ENCODE measurements at regions not wholly inside any gene's neighbourhood (a gene's known extent, or its start where the extent isn't known, plus 50 kb on each side); places are given as distances from the start of the nearest gene placed in this dataset.

DNA sequence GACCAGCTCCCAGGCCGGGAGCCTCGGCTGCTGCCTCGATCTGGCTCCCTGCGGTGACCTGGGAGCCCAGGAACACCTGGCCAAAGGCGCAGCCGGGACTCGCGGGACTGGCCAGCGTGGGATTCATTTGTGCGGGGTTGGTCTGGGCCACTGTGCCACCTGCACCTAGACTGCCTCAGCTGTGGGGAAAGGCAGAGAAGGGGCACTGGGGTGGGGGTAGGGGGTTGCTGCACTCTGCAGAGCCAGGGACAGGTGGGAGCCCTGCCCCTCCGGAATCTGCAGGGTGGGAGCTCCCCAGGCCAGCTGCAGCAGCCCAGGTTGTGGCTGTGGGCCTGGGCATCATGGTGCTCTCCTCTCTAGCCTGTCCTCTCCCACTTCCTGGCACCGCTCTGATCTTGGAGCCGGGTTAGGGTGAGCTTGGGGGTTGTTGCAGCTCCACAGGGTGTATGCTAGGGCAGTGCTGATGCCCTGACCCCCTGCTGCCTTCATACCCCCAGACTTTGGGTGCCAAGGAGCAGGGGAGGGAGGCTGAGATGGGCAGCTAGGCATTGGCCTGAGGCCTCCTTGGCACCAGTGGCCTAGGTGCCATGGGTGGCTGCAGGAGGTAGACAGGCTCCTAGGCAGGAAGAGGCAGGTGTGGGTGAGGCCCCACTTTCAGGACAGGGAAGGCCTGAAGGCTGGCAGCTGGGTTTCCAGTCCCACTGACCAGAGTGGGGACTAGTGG lies 57.5 kb upstream of the ETV3 start:
- Mint-ChIP-seq H3K4me1 (peaks cover 13% of the 10 kb centered on the region; the same call in 2 of the 3 replicates), H3K36me3 (ENCODE audit: low read depth) (no peaks in the 10 kb centered on the region; the same call in 2 of the 3 replicates), H3K27me3 (ENCODE audit: insufficient read depth, low read depth, poor library complexity) (peaks cover 3% of the 10 kb centered on the region), H3K4me3 (no peak overlapping the region), H3K9me3 (no peaks in the 10 kb centered on the region; the same call in 2 of the 3 replicates), H3K27ac (no peak overlapping the region)
- no peaks in the 10 kb centered on the region; the same call in 1 of the 2 replicates for H3K4me1 ChIP-seq (ENCODE audit: insufficient read depth)
- no peaks in the 10 kb centered on the region for H4K20me1 ChIP-seq (replicated peaks; ENCODE audit: insufficient read depth)
- H2AFZ ChIP-seq, result peak overlapping the region; percentile 88
- H3K4me2 ChIP-seq, result peak overlapping the region; percentile 84
- ATAC-seq (peak; percentile 27), DNase-seq (ENCODE audit: low spot score) (no peak)
- H3K27me3 ChIP-seq (ENCODE audit: insufficient read depth), result peaks cover 23% of the 10 kb centered on the region
- H3K9me2 ChIP-seq (ENCODE audit: insufficient read depth), result 0 out of 2 replicates have a peak, but pooled peaks cover 2% of the 10 kb centered on the region
- no peak overlapping the region for H3K27ac ChIP-seq (ENCODE audit: low read depth)
- TF ChIP-seq EZH2 (IDR thresholded peaks at IDR 0.05; ENCODE audit: low read depth, unreplicated experiment) (no peak), NANOG (IDR thresholded peaks at IDR 0.05; ENCODE audit: borderline replicate concordance) (no peak), JUNB (IDR thresholded peaks at IDR 0.05; ENCODE audit: unreplicated experiment) (no peak), ZNF114 (CRISPR knock-in tag; IDR thresholded peaks at IDR 0.05) (no peak), ZNF331 (CRISPR knock-in tag; IDR thresholded peaks at IDR 0.05; ENCODE audit: low read depth) (no peak), CREB1 (CRISPR knock-in tag; IDR thresholded peaks at IDR 0.05; ENCODE audit: low read depth) (no peak), EZH2phosphoT487 (IDR thresholded peaks at IDR 0.05; ENCODE audit: unreplicated experiment) (no peak)
- TF ChIP-seq, protein P1, sequence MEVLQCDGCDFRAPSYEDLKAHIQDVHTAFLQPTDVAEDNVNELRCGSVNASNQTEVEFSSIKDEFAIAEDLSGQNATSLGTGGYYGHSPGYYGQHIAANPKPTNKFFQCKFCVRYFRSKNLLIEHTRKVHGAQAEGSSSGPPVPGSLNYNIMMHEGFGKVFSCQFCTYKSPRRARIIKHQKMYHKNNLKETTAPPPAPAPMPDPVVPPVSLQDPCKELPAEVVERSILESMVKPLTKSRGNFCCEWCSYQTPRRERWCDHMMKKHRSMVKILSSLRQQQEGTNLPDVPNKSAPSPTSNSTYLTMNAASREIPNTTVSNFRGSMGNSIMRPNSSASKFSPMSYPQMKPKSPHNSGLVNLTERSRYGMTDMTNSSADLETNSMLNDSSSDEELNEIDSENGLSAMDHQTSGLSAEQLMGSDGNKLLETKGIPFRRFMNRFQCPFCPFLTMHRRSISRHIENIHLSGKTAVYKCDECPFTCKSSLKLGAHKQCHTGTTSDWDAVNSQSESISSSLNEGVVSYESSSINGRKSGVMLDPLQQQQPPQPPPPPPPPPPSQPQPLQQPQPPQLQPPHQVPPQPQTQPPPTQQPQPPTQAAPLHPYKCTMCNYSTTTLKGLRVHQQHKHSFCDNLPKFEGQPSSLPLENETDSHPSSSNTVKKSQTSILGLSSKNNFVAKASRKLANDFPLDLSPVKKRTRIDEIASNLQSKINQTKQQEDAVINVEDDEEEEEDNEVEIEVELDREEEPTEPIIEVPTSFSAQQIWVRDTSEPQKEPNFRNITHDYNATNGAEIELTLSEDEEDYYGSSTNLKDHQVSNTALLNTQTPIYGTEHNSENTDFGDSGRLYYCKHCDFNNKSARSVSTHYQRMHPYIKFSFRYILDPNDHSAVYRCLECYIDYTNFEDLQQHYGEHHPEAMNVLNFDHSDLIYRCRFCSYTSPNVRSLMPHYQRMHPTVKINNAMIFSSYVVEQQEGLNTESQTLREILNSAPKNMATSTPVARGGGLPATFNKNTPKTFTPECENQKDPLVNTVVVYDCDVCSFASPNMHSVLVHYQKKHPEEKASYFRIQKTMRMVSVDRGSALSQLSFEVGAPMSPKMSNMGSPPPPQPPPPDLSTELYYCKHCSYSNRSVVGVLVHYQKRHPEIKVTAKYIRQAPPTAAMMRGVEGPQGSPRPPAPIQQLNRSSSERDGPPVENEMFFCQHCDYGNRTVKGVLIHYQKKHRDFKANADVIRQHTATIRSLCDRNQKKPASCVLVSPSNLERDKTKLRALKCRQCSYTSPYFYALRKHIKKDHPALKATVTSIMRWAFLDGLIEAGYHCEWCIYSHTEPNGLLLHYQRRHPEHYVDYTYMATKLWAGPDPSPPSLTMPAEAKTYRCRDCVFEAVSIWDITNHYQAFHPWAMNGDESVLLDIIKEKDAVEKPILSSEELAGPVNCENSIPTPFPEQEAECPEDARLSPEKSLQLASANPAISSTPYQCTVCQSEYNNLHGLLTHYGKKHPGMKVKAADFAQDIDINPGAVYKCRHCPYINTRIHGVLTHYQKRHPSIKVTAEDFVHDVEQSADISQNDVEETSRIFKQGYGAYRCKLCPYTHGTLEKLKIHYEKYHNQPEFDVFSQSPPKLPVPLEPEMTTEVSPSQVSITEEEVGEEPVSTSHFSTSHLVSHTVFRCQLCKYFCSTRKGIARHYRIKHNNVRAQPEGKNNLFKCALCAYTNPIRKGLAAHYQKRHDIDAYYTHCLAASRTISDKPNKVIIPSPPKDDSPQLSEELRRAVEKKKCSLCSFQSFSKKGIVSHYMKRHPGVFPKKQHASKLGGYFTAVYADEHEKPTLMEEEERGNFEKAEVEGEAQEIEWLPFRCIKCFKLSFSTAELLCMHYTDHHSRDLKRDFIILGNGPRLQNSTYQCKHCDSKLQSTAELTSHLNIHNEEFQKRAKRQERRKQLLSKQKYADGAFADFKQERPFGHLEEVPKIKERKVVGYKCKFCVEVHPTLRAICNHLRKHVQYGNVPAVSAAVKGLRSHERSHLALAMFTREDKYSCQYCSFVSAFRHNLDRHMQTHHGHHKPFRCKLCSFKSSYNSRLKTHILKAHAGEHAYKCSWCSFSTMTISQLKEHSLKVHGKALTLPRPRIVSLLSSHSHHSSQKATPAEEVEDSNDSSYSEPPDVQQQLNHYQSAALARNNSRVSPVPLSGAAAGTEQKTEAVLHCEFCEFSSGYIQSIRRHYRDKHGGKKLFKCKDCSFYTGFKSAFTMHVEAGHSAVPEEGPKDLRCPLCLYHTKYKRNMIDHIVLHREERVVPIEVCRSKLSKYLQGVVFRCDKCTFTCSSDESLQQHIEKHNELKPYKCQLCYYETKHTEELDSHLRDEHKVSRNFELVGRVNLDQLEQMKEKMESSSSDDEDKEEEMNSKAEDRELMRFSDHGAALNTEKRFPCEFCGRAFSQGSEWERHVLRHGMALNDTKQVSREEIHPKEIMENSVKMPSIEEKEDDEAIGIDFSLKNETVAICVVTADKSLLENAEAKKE (CRISPR knock-in tag; IDR thresholded peaks at IDR 0.05), result no peak
- TF ChIP-seq, protein P2, sequence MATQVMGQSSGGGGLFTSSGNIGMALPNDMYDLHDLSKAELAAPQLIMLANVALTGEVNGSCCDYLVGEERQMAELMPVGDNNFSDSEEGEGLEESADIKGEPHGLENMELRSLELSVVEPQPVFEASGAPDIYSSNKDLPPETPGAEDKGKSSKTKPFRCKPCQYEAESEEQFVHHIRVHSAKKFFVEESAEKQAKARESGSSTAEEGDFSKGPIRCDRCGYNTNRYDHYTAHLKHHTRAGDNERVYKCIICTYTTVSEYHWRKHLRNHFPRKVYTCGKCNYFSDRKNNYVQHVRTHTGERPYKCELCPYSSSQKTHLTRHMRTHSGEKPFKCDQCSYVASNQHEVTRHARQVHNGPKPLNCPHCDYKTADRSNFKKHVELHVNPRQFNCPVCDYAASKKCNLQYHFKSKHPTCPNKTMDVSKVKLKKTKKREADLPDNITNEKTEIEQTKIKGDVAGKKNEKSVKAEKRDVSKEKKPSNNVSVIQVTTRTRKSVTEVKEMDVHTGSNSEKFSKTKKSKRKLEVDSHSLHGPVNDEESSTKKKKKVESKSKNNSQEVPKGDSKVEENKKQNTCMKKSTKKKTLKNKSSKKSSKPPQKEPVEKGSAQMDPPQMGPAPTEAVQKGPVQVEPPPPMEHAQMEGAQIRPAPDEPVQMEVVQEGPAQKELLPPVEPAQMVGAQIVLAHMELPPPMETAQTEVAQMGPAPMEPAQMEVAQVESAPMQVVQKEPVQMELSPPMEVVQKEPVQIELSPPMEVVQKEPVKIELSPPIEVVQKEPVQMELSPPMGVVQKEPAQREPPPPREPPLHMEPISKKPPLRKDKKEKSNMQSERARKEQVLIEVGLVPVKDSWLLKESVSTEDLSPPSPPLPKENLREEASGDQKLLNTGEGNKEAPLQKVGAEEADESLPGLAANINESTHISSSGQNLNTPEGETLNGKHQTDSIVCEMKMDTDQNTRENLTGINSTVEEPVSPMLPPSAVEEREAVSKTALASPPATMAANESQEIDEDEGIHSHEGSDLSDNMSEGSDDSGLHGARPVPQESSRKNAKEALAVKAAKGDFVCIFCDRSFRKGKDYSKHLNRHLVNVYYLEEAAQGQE (IDR thresholded peaks at IDR 0.05; ENCODE audit: unreplicated experiment), result no peak
- TF ChIP-seq, protein P3, sequence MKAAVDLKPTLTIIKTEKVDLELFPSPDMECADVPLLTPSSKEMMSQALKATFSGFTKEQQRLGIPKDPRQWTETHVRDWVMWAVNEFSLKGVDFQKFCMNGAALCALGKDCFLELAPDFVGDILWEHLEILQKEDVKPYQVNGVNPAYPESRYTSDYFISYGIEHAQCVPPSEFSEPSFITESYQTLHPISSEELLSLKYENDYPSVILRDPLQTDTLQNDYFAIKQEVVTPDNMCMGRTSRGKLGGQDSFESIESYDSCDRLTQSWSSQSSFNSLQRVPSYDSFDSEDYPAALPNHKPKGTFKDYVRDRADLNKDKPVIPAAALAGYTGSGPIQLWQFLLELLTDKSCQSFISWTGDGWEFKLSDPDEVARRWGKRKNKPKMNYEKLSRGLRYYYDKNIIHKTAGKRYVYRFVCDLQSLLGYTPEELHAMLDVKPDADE (IDR thresholded peaks at IDR 0.05), result no peak
- TF ChIP-seq, protein P4, sequence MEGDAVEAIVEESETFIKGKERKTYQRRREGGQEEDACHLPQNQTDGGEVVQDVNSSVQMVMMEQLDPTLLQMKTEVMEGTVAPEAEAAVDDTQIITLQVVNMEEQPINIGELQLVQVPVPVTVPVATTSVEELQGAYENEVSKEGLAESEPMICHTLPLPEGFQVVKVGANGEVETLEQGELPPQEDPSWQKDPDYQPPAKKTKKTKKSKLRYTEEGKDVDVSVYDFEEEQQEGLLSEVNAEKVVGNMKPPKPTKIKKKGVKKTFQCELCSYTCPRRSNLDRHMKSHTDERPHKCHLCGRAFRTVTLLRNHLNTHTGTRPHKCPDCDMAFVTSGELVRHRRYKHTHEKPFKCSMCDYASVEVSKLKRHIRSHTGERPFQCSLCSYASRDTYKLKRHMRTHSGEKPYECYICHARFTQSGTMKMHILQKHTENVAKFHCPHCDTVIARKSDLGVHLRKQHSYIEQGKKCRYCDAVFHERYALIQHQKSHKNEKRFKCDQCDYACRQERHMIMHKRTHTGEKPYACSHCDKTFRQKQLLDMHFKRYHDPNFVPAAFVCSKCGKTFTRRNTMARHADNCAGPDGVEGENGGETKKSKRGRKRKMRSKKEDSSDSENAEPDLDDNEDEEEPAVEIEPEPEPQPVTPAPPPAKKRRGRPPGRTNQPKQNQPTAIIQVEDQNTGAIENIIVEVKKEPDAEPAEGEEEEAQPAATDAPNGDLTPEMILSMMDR (conservative IDR thresholded peaks at IDR 0.05; ENCODE audit: low read depth in 2 of 2), result no peak
- H3K36me3 ChIP-seq (ENCODE audit: insufficient read depth), result no peaks in the 10 kb centered on the region
- H3K4me3 ChIP-seq, result peak overlapping the region; percentile 60
- no peaks in the 10 kb centered on the region for H3F3A ChIP-seq (replicated peaks; ENCODE audit: low read depth)
- H3K79me2 ChIP-seq (replicated peaks; ENCODE audit: insufficient read depth), result no peaks in the 10 kb centered on the region
